NCI-H2227 (cell line): ENCODE measurements at regions not wholly inside any gene's neighbourhood (a gene's known extent, or its start where the extent isn't known, plus 50 kb on each side); places are given as distances from the start of the nearest gene placed in this dataset.

Source experiments
- DNase-seq: peaks from one replicate; lab custom pipeline; 2025; ENCODE audit not compliant: unreplicated experiment; lab: John Stamatoyannopoulos, UW

GRCh38 chr4:81522711-81523110 is 51.0 kb upstream of the RASGEF1B start:
- no peak for DNase-seq

GRCh38 chr4:81521708-81522107 is 50.0 kb upstream of the RASGEF1B start:
- no peak for DNase-seq
